HG02885 (cell line): ENCODE measurements at regions not wholly inside any gene's neighbourhood (a gene's known extent, or its start where the extent isn't known, plus 50 kb on each side); places are given as distances from the start of the nearest gene placed in this dataset.

Experiments
- ATAC-seq: cut with Tn5 transposase; IDR thresholded peaks from one replicate; pipeline ENCODE4 v1.9.1; 2021; ENCODE audit warnings: mild to moderate bottlenecking; ENCODE audit not compliant: unreplicated experiment, poor library complexity

DNA sequence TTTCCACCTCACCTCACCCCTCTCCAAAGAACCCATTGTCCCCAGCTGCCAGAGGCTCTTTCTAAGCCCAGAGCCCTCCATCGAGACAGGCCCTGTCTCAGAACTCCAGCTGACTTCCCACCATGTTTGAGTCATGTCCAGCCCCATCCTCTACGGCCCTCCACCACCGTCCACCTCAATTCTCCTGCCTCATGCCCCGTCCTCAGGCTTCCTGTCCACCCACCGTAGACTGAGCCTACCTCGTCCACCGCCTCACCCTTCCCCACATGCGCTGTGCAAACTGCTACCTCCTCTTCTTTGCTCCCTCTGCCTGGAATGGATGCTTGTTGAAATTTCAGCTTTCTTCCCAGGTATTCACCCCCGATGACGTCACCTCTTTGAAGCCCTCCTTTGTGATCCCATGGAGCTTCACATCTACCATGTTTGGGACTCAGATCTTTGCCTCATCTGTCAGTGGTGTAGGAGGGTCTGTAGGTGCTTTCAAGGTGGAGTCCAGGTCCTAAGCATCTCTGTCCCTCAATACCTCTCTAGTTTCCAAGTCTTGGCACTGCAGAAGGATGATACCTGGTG is 149.0 kb downstream of the MRM1 start:
- no peak for ATAC-seq

DNA sequence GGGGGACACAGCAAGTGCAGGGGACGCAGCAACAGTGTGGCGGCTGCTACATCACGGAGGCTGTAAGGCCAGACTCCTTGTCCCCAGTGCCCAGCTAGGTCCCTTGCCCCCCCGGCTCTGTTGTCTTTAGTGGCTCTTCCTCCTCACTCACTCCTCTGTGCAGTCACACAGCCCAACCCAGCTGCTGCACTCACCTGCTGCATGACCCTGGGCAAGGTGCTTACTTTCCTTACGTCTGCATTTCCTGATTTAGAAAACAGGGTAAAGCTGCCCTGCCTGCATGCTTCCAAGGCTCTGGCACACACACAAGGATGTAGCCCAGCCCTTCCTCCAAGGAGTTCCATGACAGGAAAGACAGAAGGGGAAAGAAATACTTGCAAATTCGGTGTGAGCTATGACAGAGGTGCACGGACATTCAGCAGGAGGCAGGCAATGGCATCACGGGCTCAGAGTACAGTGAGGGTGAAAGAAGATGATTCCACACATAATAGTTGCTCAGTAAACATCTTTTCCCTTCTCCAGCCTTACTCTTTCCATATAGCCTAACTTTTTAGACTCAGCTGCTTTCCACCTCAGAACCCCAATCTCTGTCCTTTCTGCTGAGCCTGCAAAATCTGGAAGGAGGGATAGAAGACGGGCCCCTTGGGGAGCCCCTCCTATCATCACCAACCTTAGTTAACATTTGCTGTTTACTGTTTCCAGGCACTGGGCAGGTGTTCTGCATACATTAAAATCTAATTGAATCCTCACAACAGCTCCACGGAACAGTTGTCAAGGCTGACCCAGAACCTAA is 150.9 kb downstream of the MRM1 start:
- no peak for ATAC-seq

- ATAC-seq: no peak
These were observed 154.2 kb downstream of the MRM1 start for GRCh38 chr17:36755586-36755985.

DNA sequence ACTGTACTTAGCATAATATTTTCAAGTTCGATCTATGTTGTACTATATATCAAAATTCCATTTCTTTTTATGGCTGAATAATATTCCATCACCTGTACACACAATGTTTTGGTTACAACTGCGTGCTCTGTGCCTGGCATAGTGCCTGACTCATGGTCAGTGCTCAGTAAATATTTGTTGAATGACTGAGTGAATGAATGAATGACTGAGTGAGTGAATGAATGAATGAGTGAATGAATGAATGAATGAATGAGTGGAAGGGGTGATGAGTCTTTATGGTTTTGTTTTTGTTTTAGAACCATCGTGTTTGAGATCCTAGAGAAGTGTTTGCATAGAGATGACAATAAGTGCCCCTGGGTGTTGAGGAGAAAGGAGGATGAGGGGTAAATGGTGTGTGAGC is 155.3 kb downstream of the MRM1 start:
- ATAC-seq: no peak

- ATAC-seq: no peak
These were observed 159.0 kb downstream of the MRM1 start for GRCh38 chr17:36760425-36760824.

DNA sequence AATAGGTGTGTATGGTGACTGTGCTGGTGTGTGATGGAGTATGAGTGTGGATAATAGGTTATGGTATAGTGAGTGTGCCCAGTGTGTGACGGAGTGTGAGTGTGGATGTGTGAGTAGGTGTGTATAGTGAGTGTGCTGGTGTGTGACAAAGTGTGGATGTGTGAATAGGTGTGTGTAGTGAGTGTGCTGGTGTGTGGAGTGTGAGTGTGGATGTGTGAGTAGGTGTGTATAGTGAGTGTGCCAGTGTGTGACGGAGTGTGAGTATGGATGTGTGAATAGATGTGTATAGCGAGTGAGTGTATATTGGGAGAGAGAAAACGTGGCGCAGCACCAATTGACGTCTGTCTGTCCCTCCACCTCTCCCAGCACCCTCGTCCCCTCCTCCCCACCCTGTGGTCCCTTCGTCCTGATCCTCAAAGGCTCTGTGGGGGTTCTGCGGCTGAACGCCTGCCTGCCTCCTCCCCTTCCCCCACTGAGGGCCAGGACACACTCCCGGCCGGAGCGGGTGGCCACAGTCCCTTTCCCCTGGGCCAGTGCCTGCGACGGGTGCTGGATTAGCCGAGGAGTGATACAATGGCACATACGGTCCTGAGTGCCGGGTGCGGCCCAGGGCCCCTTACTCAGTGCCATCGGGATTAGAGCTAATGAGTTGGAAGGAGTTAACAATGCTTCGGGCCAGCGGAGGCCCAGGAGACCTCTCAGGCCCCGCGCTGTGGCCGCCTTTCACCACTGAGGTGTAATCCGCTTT is 160.0 kb downstream of the MRM1 start:
- ATAC-seq: no peak

GRCh38 chr17:36765436-36766043 is 164.2 kb downstream of the MRM1 start:
- ATAC-seq: no peak

GRCh38 chr17:36768394-36768793 is 167.0 kb downstream of the MRM1 start:
- ATAC-seq: no peak

GRCh38 chr17:36773039-36773438 is 164.2 kb upstream of the LHX1 start:
- ATAC-seq: no peak

GRCh38 chr17:36777118-36777517 is 160.2 kb upstream of the LHX1 start:
- no peak for ATAC-seq

- no peak for ATAC-seq
These were observed 158.8 kb upstream of the LHX1 start for GRCh38 chr17:36778448-36778847.

GRCh38 chr17:36779550-36779949 is 157.7 kb upstream of the LHX1 start:
- ATAC-seq: no peak

GRCh38 chr17:36784633-36785032 is 152.6 kb upstream of the LHX1 start:
- no peak for ATAC-seq

DNA sequence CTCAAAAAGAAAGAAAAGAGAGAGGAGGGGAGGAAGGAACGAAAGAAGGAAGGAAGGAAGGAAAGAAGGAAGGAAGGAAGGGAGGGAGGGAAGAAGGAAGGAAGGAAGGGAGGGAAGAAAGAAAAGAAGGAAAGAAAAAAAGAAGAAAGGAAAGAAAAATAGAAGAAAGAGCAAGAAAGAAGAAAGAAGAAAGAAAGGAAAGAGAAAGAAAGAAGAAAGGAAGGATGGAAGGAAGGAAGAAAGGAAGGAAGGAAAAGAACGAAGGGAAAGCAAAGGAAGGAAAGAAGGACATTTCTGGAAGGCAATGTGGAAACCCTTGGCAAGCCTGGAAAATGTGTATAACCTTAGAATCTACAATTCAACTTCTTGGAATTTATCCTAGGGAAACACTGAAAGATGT is 150.4 kb upstream of the LHX1 start:
- no peak for ATAC-seq

- ATAC-seq: no peak
These were observed 145.9 kb upstream of the LHX1 start for GRCh38 chr17:36791150-36791941.

DNA sequence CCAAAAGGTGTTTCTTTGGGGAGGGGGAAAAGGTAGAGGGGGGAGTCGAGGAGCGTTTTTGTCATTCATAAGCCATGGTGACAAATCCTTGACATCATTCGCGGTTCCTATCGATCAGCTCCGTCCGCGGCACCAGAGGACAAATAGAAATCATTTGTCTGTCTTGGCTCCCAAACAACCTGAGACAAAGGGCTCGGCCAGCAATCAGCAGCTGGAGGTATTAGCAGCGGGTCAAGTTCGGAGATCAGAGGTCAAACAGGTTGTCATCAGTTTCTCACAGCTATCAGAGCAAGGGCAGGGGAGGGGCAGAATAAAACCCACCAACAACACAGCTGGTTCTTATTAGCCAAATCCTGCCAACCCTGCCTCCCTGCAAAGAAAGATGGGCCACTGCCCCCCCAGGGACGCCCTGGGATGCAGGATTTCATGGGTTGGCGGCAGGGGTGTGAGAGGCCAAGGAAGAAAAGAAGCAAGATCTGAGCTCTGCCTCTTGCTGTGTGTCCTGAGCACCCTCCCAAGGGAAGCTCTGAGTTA is 145.3 kb upstream of the LHX1 start:
- no peak for ATAC-seq

GRCh38 chr17:36792849-36793248 is 144.4 kb upstream of the LHX1 start:
- ATAC-seq: no peak

DNA sequence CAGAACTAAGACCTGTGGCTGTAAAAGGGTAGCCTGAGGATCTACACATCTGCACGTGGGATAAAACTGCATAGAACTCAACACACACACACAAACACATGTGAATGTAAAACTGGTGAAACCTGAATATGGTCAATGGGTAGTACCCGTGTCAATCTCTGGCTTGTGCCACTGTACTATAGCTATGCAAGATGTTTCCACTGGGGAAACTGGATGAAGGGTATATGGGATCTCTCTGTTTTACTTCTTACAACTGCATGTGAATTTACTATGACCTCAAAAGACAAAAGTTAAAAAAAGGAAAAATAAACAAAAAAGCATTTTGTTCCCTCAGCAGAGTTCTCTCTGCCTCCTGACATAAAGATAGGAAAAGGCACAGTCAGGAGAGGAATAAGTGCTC is 143.3 kb upstream of the LHX1 start:
- ATAC-seq: no peak

DNA sequence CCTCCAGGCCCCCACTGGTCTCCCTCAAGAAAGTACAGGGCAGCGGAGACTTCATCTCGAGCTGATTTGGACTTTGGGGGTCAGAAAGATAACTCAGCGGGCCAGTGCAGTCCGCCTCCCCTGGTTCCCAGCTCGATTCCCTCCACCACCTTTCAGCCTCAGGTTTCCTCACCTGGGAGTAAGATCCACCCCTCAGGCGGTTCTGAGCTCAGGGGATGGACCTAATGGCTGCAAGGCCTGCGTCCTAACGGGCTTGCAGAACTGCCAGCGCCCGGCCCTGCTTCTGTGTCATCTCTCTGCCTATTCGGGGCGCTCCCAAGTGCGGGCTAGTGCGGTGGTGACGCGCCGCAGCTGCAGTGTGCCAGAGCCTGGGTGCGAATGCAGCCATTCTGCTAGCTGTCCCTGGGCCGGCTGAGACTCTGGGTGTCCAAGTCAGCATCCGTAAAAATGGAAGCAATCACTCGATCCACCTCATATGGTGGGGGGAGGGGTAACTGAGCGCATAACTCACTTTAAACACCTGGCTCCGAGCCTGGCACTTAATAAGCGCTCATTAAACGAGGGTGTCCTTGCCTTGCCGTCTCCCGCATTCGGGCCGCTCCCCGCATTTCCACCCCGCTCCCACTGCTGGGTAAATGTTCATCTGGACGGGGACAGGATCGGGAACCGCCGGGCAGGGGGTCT is 129.6 kb upstream of the LHX1 start:
- no peak for ATAC-seq
